ENCODE measurements at regions not wholly inside any gene's neighbourhood (a gene's known extent, or its start where the extent isn't known, plus 50 kb on each side); places are given as distances from the start of the nearest gene placed in this dataset.

- Histone ChIP-seq H2AFZ (ENCODE audit: insufficient read depth, low read depth, low read length, poor library complexity, severe bottlenecking) (no peak overlapping the region), H3K9ac (ENCODE audit: low read length) (no peak overlapping the region), H3K36me3 (replicated peaks in 1 of 2; ENCODE audit: control extremely low read depth in 1 of 2, control insufficient read depth in 1 of 2, extremely low read depth in 1 of 2, insufficient read depth in 2 of 2, low read length in 1 of 2) (no peaks in the 10 kb centered on the region), H4K20me1 (ENCODE audit: control insufficient read depth, insufficient read depth, low read length, poor library complexity, severe bottlenecking) (no peaks in the 10 kb centered on the region), H3K4me3 (ENCODE audit: control extremely low read depth in 1 of 5, extremely low read depth in 1 of 5, insufficient read depth in 1 of 5, low read depth in 2 of 5, low read length in 4 of 5) (no peak overlapping the region), H3K9me3 (ENCODE audit: control extremely low read depth in 1 of 3, control insufficient read depth in 2 of 3, insufficient read depth in 1 of 3, low read length in 2 of 3) (no peaks in the 10 kb centered on the region), H3K4me2 (replicated peaks; ENCODE audit: low read depth, low read length, poor library complexity, severe bottlenecking) (no peak overlapping the region), H3K27me3 (replicated peaks in 1 of 4; ENCODE audit: control extremely low read depth in 1 of 4, control insufficient read depth in 3 of 4, insufficient read depth in 4 of 4, low read length in 3 of 4) (no peaks in the 10 kb centered on the region), H3K79me2 (ENCODE audit: control insufficient read depth, insufficient read depth, low read length) (no peaks in the 10 kb centered on the region), H3K4me1 (ENCODE audit: control insufficient read depth in 2 of 2, insufficient read depth in 2 of 2, low read length in 2 of 2) (peaks cover 9 to 21% of the 10 kb centered on the region in 2 donors), H3K27ac (ENCODE audit: low read length in 2 of 2) (no peak overlapping the region)
- DNase-seq (no peak), ATAC-seq (ENCODE audit: low read depth) (no peak)
- TF ChIP-seq EZH2 (IDR thresholded peaks at IDR 0.05; ENCODE audit: borderline replicate concordance, insufficient read depth, low read depth, low read length, poor library complexity, severe bottlenecking), result no peak
- TF ChIP-seq, protein P1, sequence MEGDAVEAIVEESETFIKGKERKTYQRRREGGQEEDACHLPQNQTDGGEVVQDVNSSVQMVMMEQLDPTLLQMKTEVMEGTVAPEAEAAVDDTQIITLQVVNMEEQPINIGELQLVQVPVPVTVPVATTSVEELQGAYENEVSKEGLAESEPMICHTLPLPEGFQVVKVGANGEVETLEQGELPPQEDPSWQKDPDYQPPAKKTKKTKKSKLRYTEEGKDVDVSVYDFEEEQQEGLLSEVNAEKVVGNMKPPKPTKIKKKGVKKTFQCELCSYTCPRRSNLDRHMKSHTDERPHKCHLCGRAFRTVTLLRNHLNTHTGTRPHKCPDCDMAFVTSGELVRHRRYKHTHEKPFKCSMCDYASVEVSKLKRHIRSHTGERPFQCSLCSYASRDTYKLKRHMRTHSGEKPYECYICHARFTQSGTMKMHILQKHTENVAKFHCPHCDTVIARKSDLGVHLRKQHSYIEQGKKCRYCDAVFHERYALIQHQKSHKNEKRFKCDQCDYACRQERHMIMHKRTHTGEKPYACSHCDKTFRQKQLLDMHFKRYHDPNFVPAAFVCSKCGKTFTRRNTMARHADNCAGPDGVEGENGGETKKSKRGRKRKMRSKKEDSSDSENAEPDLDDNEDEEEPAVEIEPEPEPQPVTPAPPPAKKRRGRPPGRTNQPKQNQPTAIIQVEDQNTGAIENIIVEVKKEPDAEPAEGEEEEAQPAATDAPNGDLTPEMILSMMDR (IDR thresholded peaks at IDR 0.05), result no peak
- POLR2A ChIA-PET, result no interaction called here
- CTCF ChIA-PET, result interaction anchor here (0.9 to 1.4 kb wide), 2 partner anchors 11 to 63 kb away, joined by 3 read pairs; no protein-coding TSS in a partner anchor
- Mint-ChIP-seq H3K27ac (peak overlapping the region; percentile 38), H3K27me3 (no peaks in the 10 kb centered on the region), H3K4me3 (no peak overlapping the region), H3K4me1 (peaks cover 19% of the 10 kb centered on the region), H3K9me3 (ENCODE audit: insufficient read depth) (no peaks in the 10 kb centered on the region)
- intact Hi-C loops (cut with micrococcal nuclease), result no loop called here
- 96% methylated on average over 7 of the region's 7 CpGs for WGBS (ENCODE audit: insufficient coverage)
Measured at GRCh38 chr7:30212701-30213111, 71.7 kb upstream of the ZNRF2 start.

DNA sequence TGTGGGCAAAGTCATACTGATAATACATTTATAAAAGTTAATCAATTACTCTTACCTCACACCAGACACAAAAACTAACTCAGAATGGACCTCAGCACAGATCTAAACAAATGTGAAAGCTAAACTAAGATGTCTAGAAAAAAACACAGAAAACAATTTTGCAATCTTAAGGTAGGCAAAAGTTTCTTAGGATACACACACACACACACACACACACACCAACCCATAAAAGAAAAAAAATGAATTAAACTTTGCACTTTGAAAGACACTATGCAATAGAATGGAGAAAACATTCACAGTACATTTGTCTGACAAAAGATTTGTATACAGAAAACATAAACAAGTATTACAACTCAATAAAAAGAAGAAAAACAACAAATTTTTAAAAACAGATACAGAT, 70.8 kb upstream of the ZNRF2 start:
- ATAC-seq (ENCODE audit: low read depth), result no peak
- CTCF ChIA-PET, result no interaction called here
- Mint-ChIP-seq H3K9me3 (ENCODE audit: insufficient read depth) (no peaks in the 10 kb centered on the region), H3K27me3 (no peaks in the 10 kb centered on the region), H3K4me1 (peaks cover 19% of the 10 kb centered on the region), H3K4me3 (no peak overlapping the region), H3K27ac (no peak overlapping the region)
- Histone ChIP-seq H3K27me3 (replicated peaks in 1 of 4; ENCODE audit: control extremely low read depth in 1 of 4, control insufficient read depth in 3 of 4, insufficient read depth in 4 of 4, low read length in 3 of 4) (no peaks in the 10 kb centered on the region), H3K9ac (ENCODE audit: low read length) (no peak overlapping the region), H3K4me1 (ENCODE audit: control insufficient read depth in 2 of 2, insufficient read depth in 2 of 2, low read length in 2 of 2) (peaks cover 9 to 21% of the 10 kb centered on the region in 2 donors), H3K79me2 (ENCODE audit: control insufficient read depth, insufficient read depth, low read length) (no peaks in the 10 kb centered on the region), H4K20me1 (ENCODE audit: control insufficient read depth, insufficient read depth, low read length, poor library complexity, severe bottlenecking) (no peaks in the 10 kb centered on the region), H3K36me3 (replicated peaks in 1 of 2; ENCODE audit: control extremely low read depth in 1 of 2, control insufficient read depth in 1 of 2, extremely low read depth in 1 of 2, insufficient read depth in 2 of 2, low read length in 1 of 2) (no peaks in the 10 kb centered on the region), H3K9me3 (ENCODE audit: control extremely low read depth in 1 of 3, control insufficient read depth in 2 of 3, insufficient read depth in 1 of 3, low read length in 2 of 3) (no peaks in the 10 kb centered on the region), H3K4me2 (replicated peaks; ENCODE audit: low read depth, low read length, poor library complexity, severe bottlenecking) (no peak overlapping the region), H3K27ac (ENCODE audit: low read length in 2 of 2) (no peak overlapping the region), H2AFZ (ENCODE audit: insufficient read depth, low read depth, low read length, poor library complexity, severe bottlenecking) (no peak overlapping the region), H3K4me3 (ENCODE audit: control extremely low read depth in 1 of 5, extremely low read depth in 1 of 5, insufficient read depth in 1 of 5, low read depth in 2 of 5, low read length in 4 of 5) (no peak overlapping the region)
- intact Hi-C loops (cut with micrococcal nuclease), result no loop called here
- TF ChIP-seq, protein P1 (IDR thresholded peaks at IDR 0.05), result no peak
- no peak for TF ChIP-seq EZH2 (IDR thresholded peaks at IDR 0.05; ENCODE audit: borderline replicate concordance, insufficient read depth, low read depth, low read length, poor library complexity, severe bottlenecking)
- no peak for DNase-seq
- POLR2A ChIA-PET, result no interaction called here
